ENCODE measurements at regions not wholly inside any gene's neighbourhood (a gene's known extent, or its start where the extent isn't known, plus 50 kb on each side); places are given as distances from the start of the nearest gene placed in this dataset.

DNA sequence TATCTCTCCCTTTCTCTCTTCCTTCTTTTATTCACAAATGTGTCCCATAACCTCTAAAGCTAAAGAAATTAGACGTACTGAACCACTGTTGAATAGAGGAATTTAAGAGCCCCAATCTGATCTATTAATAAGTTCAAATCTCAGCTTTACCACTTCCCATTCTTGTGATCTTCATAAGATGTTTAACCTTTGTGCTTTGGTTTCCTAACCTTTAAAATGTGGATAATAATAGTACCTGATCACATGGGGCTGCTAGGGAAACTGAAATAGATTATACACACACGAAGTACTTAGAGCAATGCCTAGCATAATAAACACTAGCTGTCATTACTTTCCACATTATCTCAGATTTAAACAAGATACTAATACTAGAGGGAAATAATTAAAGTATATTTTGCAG is 324.3 kb upstream of the SEMA6A start:
- Histone ChIP-seq H3K36me3 (ENCODE audit: control insufficient read depth, insufficient read depth, low read length) (no peaks in the 10 kb centered on the region), H3K4me3 (ENCODE audit: low read depth, low read length) (no peak overlapping the region)
- TF ChIP-seq, protein P1, sequence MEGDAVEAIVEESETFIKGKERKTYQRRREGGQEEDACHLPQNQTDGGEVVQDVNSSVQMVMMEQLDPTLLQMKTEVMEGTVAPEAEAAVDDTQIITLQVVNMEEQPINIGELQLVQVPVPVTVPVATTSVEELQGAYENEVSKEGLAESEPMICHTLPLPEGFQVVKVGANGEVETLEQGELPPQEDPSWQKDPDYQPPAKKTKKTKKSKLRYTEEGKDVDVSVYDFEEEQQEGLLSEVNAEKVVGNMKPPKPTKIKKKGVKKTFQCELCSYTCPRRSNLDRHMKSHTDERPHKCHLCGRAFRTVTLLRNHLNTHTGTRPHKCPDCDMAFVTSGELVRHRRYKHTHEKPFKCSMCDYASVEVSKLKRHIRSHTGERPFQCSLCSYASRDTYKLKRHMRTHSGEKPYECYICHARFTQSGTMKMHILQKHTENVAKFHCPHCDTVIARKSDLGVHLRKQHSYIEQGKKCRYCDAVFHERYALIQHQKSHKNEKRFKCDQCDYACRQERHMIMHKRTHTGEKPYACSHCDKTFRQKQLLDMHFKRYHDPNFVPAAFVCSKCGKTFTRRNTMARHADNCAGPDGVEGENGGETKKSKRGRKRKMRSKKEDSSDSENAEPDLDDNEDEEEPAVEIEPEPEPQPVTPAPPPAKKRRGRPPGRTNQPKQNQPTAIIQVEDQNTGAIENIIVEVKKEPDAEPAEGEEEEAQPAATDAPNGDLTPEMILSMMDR (IDR thresholded peaks at IDR 0.05; ENCODE audit: insufficient read depth, low read length, poor library complexity, severe bottlenecking), result no peak

DNA sequence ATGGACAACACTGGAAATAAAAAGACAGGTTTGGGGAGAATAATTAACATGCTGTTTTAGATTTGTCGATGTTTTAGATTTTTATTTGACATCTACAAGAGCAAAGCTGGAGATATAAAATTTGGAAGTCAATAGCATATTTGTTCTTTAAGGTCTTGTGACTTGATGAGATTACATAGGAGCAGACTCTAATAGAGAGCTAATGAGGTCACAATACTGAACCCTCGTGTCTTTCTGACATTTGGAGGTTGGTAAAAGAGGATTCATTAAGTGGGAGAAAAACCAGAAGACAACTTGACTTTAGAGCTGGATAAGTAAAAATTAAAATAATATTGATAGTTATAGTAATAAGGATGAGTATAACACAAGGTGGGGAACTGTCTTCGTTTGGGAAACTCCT is 322.7 kb upstream of the SEMA6A start:
- Histone ChIP-seq H3K4me3 (ENCODE audit: low read depth, low read length) (no peak overlapping the region), H3K36me3 (ENCODE audit: control insufficient read depth, insufficient read depth, low read length) (no peaks in the 10 kb centered on the region), H3K27me3 (ENCODE audit: control insufficient read depth, insufficient read depth, low read length) (no peaks in the 10 kb centered on the region)
- TF ChIP-seq, protein P1 (IDR thresholded peaks at IDR 0.05; ENCODE audit: insufficient read depth, low read length, poor library complexity, severe bottlenecking), result no peak
- DNase-seq (ENCODE audit: low read depth), result no peak

More for the DNA sequence above, 324.3 kb upstream of the SEMA6A start:
- no peak for DNase-seq (ENCODE audit: low read depth)
- no peaks in the 10 kb centered on the region for H3K27me3 ChIP-seq (ENCODE audit: control insufficient read depth, insufficient read depth, low read length)

DNA sequence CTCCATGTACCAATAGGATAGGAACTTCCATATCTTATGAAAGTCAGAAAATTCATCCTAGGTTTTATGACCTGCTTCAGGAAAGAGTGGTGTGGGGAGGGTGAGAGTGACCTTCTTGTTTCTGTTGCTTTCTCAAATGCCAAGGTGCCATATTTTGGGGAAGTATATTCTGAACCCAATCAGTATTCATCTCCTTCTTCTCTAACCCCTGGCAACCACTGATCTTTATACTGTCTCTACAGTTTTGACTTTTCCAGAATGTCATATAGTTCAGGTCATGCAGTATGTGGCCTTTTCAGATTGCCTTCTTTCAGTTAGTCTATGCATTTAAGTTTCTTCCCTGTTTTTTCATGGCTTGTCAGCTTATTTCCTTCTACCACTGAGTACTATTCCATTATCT is 321.4 kb upstream of the SEMA6A start:
- Histone ChIP-seq H3K27me3 (ENCODE audit: control insufficient read depth, insufficient read depth, low read length) (no peaks in the 10 kb centered on the region), H3K4me3 (ENCODE audit: low read depth, low read length) (no peak overlapping the region), H3K36me3 (ENCODE audit: control insufficient read depth, insufficient read depth, low read length) (no peaks in the 10 kb centered on the region)
- TF ChIP-seq, protein P1 (IDR thresholded peaks at IDR 0.05; ENCODE audit: insufficient read depth, low read length, poor library complexity, severe bottlenecking), result no peak
- DNase-seq (ENCODE audit: low read depth), result no peak

DNA sequence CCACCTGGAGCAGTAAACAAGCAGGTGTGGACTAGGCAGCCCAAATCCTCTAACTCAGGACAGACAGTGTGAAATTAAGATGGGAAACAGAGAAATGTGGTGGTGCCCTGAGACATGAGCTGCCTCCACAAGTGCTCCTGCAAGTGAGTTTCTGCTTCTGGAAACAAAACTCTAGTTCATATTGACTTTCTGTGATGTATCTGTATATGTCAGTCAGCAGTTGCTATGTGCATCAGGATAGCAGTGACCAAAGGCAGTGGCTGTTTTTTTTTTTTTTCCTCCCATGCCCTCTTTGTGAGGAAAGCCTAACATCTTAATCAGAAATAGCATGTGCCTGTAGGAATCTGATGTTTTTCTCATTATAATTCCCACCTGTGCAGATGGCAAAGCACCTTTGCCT is 318.4 kb upstream of the SEMA6A start:
- no peak overlapping the region for H3K4me3 ChIP-seq (ENCODE audit: low read depth, low read length)
- no peak for DNase-seq (ENCODE audit: low read depth)
- TF ChIP-seq, protein P1 (IDR thresholded peaks at IDR 0.05; ENCODE audit: insufficient read depth, low read length, poor library complexity, severe bottlenecking), result no peak
- no peaks in the 10 kb centered on the region for H3K27me3 ChIP-seq (ENCODE audit: control insufficient read depth, insufficient read depth, low read length)
- H3K36me3 ChIP-seq (ENCODE audit: control insufficient read depth, insufficient read depth, low read length), result no peaks in the 10 kb centered on the region

DNA sequence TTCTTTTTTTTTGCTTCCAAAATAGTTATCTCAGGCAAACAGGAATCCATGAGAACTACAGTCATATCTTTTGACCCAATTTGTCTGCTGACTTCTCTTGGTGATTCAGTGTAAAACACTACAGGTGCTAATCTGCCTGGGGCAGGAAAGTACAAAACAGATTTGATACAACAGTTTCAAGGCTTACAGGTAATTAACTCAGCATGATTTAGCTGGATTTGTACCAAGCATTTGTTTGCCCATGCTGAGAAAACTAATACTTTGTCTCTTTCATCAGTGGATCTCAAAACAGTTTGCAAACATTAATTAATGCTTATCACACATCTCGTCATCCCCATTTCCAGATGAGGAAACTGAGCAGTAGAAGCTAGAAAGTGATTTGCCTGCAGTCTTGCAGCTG is 312.5 kb upstream of the SEMA6A start:
- Histone ChIP-seq H3K27me3 (ENCODE audit: control insufficient read depth, insufficient read depth, low read length) (no peaks in the 10 kb centered on the region), H3K36me3 (ENCODE audit: control insufficient read depth, insufficient read depth, low read length) (no peaks in the 10 kb centered on the region), H3K4me3 (ENCODE audit: low read depth, low read length) (no peak overlapping the region)
- TF ChIP-seq, protein P1 (IDR thresholded peaks at IDR 0.05; ENCODE audit: insufficient read depth, low read length, poor library complexity, severe bottlenecking), result no peak
- DNase-seq (ENCODE audit: low read depth), result no peak

DNA sequence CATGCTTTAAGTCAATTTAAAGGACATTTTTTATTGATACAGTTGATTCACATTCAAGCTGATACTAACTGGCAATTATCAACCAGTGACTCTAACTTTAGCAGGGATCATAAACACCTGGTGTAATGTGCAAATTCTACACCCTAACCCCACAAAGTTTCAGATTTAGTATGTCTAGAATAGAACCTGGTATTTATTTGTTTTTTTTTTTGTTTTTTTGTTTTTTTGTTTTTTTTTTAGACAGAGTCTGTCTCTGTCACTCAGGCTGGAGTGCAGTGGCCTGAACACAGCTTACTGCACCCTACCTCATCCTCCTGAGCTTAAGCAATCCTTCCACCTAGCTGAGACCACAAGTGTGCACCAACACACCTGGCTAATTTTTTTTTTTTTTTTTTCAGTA is 311.2 kb upstream of the SEMA6A start:
- Histone ChIP-seq H3K27me3 (ENCODE audit: control insufficient read depth, insufficient read depth, low read length) (no peaks in the 10 kb centered on the region), H3K4me3 (ENCODE audit: low read depth, low read length) (no peak overlapping the region), H3K36me3 (ENCODE audit: control insufficient read depth, insufficient read depth, low read length) (no peaks in the 10 kb centered on the region)
- no peak for DNase-seq (ENCODE audit: low read depth)
- TF ChIP-seq, protein P1 (IDR thresholded peaks at IDR 0.05; ENCODE audit: insufficient read depth, low read length, poor library complexity, severe bottlenecking), result no peak

Data from kidney epithelial cell (primary cell).